M059J (cell line): ENCODE measurements at regions not wholly inside any gene's neighbourhood (a gene's known extent, or its start where the extent isn't known, plus 50 kb on each side); places are given as distances from the start of the nearest gene placed in this dataset.
"Not testable (repeated sequence)": the region's sequence is repeated elsewhere in the genome, so short reads cannot be mapped to it uniquely, and the experiment has no call there.

Experiments
- DNase-seq: peaks from one replicate; pipeline ENCODE4 v3.0.0-alpha.2; 2012; ENCODE audit warnings: low read depth

- peak; percentile 81 for DNase-seq
Observed at GRCh38 chr6:47407300-47408281, 70.0 kb upstream of the CD2AP start.

GRCh38 chr6:47413752-47414422 is 63.7 kb upstream of the CD2AP start:
- DNase-seq: peak; percentile 84

DNA sequence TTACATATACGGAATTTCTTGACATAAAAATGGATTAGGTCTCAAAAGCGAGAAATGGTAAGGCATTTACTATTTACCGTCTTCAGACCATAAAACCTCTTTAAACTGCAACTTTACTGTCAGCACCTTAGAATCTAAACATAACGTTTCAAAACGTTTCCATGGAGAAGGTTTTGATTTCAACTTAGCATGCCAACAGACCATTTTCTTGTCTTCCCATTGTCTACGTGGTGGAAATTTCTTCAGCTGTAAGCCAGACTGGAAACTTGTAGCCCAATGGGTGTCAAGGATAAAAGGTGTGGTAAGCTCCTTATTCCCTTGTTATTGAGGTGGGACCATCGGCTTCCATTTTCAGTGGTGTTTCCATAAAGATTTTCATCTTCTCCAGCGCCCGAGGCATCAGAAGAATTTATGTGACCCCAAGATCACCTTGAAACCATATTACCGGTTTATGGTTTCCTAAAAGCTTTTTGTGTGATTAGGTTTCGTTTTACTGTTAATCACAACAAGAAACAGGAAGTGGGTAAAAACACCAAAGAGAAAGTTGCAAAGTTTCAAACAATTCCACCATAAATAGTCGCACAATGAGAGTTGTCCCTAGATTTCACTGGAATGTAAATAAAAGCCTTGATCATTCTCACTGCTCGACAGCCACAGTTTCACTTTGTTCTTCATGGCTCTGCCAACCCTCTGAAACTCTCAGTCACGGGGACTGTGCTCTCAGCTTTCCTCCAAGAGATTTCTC is 63.0 kb upstream of the CD2AP start:
- peak; percentile 93 for DNase-seq

DNA sequence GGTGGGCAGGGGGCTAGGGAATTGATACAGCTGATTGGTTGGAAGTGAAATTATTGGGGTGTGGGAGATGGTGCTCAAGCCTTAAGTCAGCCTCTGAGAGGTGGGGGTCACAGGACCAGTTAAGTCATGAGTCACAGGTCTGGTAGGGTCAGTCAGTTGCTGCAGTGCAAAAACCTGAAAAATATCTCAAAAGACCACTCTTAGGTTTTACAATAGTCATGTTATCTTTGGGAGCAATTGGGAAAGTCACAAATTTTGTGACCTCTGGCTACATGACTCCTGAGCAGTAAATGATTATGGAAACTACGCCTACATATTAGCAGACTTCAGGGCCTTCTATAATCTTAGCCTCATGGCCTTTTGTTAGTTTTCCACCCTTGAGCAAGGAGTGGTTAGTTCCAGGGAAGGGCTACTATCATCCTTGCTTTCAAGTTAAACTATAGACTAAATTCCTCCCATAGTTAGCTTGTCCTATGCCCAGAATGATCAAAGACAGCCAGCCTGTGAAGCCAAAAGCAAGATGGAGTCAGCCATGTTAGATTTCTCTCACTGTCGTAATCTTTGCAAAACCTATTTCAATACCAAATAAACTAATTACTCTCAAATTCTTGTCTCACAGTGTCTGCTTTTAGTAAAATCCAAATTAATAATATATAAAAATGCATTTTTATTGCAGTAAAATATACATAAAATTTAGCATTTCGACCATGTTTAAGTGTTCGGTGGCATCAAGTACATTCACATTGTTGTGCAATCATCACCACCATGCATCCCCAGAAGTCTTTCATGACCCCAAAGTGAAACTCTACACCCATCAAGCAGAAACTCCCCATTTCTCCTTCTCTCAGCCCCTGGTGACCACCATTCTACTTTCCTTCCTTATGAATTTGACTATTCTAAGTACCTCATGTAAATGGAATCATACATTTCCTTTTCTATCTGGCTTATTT is 60.9 kb upstream of the CD2AP start:
- no peak for DNase-seq

DNA sequence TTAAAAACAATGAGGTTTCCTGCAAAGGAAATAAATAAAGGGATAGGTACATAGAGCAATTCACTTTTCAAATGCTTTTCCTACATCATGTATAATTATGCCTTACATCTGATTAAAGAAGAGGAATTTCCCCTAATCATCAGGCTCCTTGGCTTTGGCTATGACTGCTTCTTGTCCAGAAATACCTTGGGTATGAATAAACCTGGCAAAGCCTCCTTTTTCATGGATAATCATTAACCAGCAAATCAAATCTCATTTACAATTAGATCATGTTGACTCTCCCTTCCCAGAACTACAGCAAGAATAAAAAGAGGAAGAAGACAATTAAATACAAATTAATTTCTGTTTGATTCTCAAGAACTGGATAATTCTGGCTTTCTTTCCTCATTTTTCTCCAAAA is 58.0 kb upstream of the CD2AP start:
- peak; percentile 24 for DNase-seq

GRCh38 chr6:47420394-47421371 is 56.9 kb upstream of the CD2AP start:
- DNase-seq: peak; percentile 28

DNA sequence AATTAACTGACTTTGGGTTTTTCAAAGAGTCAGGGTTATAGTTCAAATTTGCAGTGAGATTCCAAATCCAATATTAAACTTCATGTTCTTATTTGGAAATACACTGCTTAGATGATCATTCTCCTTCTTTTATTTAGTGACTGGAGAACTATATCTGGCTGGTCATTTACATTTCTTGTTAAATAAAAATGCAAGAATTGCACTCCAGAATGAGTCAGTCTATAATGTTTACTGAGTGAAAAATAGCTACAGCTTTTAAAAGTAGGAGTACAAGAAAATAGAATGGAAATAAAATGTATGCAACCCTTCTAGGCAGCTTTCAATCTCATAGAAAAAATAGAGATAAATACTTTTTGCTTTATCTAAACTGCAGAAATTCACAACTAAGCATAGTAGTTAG is 54.5 kb upstream of the CD2AP start:
- DNase-seq: no peak

GRCh38 chr6:47424436-47424836 is 53.2 kb upstream of the CD2AP start:
- DNase-seq: no peak

- DNase-seq: not testable (repeated sequence)
Observed at GRCh38 chr6:47425724-47426123, 51.9 kb upstream of the CD2AP start.

- no peak for DNase-seq
Observed at GRCh38 chr6:47426524-47427302, 50.9 kb upstream of the CD2AP start.

GRCh38 chr6:47427680-47428079 is 49.9 kb upstream of the CD2AP start:
- DNase-seq: no peak
